GM21515 (cell line): ENCODE measurements at regions not wholly inside any gene's neighbourhood (a gene's known extent, or its start where the extent isn't known, plus 50 kb on each side); places are given as distances from the start of the nearest gene placed in this dataset.

Experiments
- ATAC-seq: cut with Tn5 transposase; IDR thresholded peaks from one replicate; pipeline ENCODE4 v1.9.1; 2021; ENCODE audit not compliant: unreplicated experiment

DNA sequence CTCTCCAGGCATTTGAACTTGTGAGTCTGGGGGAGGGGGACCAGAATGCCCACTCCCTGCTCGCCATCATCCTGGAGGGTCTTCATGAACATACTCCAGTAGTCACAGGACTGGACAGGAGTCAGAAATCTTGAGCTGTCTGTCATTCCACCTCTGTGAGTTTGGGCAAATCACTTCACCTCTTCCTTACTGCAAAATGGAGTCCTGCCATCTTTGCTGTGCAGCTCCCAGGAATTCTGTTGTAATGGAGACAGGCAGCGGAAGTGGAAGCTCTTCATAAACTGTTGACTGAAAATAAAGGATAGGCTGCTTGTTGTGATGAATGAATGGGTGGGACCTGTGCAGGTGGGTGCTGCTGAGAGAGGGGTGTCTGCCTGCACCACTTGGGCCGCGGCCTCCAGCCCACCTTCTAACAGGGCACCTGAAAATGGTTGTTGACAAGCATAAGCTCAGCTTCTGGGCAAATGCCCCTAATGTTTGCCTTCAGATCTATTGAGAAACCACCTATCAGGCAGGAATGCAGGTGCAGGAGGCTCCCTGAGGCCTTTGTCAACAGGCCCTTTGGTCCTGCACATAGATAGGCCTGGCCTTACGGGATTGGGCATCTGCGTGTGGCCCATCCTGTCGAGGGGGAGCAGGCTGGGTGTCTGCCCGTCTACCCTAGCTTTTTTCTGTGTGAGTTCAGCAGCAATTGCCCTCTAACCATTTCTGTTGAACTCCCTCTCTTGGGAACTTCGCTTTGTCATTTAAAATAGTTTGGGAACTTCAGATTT, 321.0 kb downstream of the RPS6KC1 start:
- no peak for ATAC-seq

DNA sequence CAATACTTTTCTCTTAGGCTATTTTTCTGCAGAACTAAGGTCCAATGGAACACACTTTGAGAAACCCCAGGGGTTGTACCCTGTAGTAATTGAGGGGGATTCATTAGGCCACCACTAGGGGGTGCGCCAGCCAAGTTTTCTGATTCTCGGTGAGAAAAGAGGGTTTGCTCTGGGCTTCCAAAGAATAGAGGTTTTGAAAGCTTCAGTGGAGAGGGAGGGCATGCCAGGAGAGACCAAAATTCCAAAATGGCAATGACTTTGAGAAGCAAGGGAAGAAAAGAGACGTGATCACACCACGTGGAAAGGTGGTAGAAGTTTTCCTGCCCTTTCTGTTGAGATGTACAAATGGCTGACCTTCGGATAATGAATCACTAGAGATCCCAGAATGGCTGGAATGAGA, 323.3 kb downstream of the RPS6KC1 start:
- peak; percentile 88 for ATAC-seq

DNA sequence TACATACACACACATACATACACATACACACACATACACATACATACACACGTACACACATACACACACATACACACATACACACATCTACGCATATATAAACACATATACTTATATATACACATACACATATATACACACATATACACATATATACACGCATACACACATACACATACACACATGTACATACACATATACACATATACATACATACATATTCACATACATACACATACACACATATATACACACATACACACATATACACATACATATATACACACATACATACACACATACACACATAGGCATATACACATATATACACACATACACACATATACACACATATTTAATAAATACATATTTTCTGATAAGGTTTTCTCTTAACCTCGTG, 324.0 kb downstream of the RPS6KC1 start:
- no peak for ATAC-seq

DNA sequence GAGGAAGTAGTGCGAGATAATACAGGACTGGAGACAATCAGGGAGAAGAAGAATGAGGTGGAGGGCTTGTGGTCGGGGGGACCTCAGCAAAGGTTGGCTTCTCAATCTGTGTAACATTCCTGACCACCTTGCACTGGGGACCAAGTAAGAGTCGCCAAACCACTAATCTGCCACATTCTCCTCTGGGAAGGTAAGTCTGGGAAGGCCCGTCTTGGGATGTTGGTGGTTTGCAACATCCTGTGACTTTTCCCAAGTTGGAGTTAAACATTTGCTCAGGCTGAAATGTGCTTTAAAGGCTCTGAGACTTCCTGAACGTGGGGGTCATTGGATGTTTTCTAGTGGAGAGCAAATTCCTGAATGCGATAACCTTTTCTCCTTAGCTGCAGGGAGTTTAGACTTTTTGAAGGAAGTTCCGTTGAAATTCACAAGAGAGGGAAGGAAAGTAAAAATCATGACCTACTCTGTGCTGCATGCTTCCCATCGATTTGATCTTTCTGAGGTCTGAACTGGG, 325.9 kb downstream of the RPS6KC1 start:
- ATAC-seq = no peak

DNA sequence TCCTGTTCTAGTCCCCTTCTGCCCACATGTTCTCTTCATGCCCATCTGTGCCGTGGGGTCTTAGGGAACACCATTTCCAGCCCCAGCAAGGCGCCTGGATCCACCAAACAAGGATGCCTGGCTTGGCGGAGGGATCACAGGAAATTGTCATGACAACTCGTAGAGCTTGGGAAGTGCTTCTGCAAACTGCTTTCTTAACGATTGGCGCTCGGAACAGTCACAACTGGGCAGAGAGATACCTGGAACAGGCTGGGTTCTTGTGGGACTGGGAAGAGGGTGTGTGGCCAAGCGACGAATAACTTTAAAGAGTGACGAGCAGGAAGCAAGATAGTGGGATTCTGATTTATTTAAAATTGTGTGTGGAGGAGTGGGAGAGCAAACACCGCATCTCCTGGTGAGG, 329.8 kb downstream of the RPS6KC1 start:
- ATAC-seq = no peak

DNA sequence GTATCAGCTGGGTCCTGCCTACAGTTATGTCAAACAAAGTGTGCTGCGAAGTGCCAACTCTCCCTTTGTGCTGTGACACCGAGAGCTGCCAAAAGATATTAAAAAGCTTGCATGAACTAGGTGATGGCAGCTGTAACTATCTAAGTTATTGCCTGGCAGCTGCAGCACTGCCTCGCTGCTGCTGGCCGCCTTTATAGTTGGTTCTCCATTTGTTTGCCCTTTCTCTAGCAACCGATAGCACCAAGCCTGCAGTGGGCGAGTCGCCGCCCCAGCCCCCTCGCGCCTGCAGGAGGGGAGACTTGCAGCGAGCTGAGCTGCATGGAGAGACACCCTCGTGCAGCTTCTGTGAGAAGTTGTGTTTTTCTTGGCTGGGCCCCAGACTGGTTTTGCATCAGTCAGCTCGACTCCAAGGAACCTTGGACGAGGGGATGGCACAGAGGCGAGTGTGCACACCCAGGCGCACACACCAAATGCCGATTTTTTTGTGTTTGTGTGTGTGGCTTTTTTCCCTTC, 330.6 kb downstream of the RPS6KC1 start:
- ATAC-seq = no peak

DNA sequence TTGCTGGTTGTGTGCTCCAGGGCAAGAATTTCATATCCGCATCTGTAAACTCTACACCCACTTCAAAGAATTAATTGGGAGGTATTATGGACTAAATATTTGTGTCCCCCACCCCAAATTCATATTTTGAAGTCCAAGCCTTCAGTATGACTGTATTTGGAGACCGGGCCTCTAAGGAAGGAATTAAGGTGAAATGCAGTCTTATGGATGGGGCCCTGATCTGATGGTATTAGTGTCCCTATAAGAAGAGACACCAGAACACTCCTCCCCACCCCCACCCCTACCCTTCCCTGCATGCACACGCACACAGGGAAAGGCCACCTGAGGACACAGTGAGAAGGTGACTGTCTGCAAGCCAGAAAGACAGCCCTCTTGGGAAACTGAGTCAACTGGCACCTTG, 332.4 kb downstream of the RPS6KC1 start:
- no peak for ATAC-seq

DNA sequence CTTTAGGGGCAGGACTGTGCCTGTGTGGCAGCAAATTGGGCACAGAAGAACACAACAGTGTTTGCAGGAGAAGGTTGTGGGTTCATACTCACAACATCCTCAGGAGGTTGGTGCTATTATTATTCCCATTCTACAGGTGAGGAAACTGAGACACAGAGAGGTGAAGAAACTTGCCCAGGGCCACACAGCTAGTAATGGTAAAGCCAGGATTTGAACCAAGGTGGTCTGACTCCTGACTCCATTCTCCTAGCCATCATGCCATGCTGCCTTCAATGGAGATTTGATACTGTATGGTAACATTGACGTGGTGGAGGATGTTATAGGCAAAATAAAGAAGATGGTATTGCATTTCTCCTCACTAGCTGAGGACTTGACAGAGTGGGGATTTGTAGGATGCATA, 334.2 kb downstream of the RPS6KC1 start:
- no peak for ATAC-seq

DNA sequence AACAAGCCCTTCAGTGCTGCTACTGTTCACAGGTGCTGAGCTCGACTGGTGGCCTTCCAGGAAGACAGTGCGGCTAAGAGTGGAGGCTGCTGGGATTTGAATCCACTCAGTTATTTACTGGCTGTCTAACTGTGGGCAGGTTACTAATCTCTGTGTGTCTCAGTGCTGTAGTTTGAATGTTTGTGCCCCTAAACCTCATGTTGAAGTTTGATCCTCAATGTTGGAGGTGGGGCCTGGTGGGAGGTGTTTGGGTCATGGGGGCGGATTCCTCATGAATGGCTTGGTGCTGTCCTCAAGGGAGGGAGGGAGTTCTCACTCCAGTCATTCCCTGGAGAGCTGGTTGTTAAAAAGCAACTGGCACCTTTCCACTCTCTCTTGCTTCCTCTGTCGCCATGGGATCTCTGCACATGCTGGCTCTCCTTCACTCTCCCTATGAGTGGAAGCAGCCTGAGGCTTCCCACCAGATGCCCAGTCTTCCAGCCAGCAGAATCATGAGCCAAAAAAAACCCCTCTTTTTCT, 334.8 kb downstream of the RPS6KC1 start:
- ATAC-seq = no peak

DNA sequence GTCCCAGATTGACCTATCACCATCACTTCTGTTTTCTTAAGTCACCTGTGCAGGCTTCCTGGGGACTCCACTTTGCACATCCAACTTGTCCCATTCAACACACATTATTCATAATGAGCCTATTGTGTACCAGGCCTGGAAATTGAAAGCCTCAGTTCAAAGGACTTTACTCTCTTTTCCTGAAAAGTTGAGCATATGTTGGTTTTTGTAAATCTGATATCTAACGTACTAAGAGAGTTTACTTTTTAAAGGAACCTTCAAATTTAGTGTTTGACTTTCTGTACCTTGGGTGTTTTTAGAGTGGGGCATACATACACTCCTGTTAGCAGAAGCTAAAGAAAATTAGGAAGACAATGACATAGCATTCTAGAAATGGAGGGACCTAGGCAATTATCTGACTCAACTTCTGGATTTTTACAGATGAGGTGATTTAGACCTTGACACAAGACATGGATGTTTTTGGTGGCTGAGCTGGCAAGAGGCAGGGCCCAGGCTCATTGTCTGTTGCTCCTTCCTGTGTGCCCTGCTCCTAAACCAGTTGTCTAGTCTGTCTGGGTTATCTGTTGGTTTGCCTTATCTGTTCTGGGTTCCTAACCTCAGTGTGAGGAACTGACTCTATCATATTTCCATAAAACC, 336.5 kb downstream of the RPS6KC1 start:
- no peak for ATAC-seq

DNA sequence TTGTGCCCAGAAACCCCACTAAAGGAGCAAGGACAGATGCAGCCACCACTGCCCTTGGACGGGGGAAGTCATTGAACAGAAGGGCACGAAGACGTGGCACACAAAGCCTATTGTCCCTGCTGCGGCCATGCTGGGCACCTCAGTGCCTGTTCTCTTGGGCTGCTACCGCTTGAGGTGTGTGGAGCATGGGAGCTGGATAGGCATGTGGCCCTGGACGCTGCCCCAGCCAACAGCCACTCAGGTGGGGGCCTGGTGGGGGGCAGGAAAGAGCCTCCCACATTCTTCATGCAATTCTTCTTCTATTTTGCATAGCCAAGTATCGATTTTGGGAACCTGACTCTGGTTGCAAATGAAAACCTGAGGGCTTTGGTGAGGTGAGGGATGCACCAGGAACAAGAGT, 337.2 kb downstream of the RPS6KC1 start:
- ATAC-seq = no peak

DNA sequence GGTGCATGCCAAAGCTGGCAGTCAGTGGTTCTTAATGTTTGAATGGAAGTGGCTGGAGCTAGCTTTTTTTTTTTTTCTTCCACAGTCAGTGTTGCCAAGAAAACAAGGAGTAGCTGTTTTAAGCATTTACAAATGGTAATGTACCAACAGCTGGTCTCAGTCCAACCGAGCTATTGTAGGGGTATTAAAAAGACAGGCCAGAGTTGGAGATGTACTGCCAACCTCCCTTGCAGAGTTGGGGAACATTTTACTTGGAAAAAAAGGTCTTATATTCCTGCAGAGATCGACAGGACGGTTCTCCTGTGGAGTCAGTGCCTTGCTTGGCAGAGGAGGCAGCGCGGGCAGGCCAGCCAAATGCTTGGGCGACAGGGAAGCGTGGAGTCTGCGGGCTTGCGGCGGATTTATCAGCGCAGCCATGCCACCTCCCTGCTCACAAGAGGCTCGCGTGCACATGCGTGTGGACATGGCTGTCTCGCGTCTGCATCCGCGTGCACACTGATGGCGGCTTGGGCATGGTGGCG, 338.1 kb downstream of the RPS6KC1 start:
- no peak for ATAC-seq

DNA sequence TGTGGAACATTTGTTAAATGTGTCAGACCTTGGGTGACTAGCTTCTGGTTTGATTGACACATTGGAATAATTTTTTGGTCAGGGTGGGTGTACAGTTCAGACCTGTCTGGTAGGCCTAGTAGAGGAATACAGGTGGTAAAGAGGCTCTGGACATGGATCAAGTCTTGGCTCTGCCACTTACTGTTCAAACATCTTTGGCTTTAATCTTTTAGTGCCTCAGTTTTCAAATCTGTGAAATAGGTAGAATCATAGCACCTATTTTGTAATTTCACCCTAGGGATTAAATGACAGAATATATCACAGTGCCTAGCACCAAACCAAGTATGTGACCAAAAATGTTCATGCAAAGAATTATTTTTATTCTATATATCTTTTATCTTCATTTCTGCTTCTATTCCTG, 340.4 kb downstream of the RPS6KC1 start:
- no peak for ATAC-seq

DNA sequence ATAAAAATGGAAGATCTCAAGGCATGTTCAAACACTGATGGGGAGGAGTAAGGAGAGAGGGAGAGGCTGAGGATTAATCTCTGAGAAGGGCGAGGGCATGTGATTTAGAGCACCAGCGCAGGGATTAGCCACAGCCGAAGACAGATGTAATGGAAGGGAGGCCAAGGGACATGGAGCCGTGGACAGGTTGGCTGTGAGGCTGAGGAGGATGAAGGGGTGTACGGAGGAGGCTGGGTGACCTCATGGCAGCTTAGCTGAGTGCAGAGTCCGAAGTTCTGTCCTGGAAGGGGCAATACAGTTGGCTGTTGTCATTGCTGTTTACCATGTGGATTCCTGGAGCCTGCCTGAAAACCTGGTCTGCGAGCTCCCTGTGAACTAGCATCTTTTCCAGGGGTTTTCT, 342.8 kb downstream of the RPS6KC1 start:
- ATAC-seq = no peak

DNA sequence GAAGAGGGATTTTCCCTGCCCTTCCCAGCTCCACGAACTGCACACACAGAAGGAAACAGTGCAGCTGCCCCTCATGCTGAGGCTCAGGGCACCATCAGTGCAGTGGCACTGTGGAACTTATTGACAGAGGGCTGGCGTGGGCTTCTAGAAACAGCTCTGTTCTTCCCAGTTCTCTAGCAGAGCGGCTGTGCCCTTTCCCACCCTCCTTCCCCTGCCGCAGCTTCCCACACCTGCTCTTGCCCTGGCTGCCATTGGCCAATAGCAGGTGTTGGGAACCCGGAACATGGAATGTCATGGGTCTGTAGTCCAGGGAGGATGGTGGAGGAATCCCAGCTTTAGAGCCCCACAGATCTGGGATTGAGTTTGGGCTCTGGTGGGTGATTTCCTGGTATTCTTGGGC, 343.8 kb downstream of the RPS6KC1 start:
- no peak for ATAC-seq

DNA sequence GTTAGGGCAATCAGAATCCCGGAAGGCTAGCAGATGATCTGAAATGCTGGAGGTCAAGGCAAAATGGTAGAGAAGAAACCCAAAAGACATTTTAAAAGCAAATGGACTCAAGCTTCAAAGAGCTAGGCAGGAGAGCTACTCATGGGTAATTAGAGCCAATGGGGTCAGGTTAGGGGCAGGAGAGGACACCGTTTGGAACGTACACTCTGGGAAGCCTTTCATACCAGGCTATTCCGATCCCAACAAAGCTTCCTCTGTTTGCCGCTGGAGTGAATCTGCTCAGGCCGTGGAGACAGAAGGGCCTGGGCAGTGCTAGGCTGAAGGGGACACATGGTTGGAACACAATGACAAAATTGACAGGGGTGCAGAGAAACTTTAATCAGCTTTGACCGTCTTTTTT, 346.6 kb downstream of the RPS6KC1 start:
- ATAC-seq = no peak

DNA sequence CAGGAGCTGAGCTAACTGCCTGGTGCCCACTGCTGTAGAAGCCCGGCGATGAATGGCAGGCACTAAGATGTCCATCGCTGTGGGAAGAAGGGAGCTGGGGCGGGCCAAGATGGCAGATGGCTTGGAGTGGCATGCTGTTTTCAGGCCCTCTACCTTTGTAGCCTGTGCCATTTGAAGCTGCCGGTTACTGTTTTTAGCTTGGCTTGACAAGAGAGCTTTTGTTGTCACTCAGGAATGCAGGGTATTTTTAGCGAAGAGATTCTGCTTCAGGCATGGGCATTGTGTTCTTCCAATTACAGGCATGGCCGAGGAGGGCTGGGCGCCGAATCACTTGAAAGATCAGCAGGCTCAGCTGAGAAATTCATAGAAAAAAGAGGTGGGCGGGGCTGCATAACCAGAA, 348.7 kb downstream of the RPS6KC1 start:
- no peak for ATAC-seq

DNA sequence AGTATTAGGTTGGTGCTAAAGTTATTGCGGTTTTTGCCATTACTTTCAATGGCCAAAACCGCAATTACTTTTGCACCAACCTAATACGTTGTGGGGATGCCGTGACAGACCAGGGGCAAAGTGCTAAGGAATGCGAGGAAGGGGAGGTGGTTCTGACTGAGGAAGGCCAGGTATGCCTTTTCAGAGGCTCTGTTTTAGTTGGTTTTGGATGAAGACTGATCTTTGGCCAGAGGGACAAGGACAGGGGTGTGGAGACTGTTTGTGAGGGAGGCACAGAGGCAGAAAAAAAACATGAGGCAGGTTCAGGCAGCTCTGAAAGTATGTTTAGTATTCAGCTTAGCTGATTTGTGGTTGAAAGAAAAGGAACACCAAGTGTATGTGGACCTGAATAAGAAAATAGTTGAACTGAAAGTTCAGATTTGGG, 358.2 kb downstream of the RPS6KC1 start:
- no peak for ATAC-seq

DNA sequence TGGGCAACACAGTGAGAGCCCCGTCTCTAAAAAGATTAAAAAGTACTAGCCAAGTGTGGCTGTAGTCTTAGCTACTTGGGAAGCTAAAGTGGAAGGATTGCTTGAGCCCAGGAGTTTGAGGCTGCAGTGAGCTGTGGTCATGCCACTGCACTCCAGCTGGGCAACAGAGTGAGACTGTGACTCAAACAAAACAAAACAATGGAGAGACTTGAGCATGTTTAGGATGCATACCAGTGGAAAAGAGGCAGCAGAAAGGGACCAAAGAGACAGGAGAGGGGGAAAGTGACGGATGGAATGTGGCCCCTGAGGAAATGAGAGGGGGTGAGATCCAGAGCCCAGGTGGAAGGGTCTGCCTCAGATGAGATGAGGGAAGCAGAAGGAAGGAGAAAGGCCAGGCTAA, 358.9 kb downstream of the RPS6KC1 start:
- ATAC-seq = no peak

DNA sequence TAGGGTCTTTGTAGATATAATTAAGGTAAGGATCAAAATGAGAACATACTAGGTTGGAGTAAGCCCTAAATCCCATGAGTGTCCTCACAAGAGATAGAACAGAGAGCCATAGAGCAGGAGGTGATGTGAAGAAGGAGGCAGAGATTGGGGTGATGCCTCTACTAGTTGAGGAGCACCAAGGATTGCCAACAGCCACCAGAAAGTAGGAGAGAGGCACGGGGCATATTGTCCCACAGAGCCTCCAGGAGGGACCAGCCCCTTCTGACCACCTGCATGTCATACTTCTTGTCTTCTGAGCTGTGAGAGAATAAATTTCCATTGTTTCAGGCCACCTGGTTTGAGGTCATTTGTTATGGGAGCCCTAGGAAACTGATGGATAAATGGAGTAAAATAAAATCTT, 363.3 kb downstream of the RPS6KC1 start:
- ATAC-seq = no peak

DNA sequence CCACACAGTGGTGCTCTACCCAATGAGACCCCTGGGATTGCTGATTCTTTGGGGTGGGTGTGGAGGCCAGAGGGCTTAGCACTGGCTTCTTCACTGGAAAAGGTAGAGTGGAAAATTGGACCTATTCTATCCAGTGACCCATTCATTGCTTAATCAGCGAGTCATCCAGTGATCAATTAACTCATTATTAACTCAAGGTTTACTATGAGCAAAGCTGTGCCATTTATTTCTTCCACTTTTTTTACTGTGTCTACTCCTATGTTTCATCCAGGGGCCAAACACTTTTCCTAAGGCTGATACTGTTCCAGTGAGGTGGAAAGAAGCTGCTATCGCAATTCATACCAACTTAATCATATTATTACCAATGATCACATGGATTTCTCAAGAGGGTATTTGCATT, 363.9 kb downstream of the RPS6KC1 start:
- no peak for ATAC-seq
